ENCODE measurements at regions not wholly inside any gene's neighbourhood (a gene's known extent, or its start where the extent isn't known, plus 50 kb on each side); places are given as distances from the start of the nearest gene placed in this dataset.

DNA sequence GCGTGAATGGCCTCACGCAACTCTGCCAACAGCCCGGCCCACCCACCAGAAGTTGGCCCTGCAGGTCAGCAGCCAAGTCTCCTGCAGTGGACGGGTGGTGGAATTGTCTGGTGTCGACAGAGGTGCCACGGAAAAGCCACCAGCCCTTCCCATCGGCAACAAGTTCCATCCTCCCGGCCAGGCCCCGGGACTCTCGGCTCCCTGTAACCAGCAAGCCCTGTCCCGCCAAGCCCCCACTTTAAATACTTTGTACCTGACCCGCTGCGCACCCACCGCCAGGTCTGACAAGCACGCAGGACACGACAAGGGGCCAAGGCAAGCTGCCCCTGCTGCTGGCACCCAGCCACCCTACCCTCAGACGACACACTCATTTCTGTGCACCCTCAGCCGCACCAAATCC, 100.8 kb downstream of the RBFOX3 start:
- TF ChIP-seq YY1 (IDR thresholded peaks at IDR 0.05; ENCODE audit: extremely low read depth, insufficient replicate concordance, low read depth, low read length) (no peak), POLR2A (IDR thresholded peaks at IDR 0.05; ENCODE audit: borderline replicate concordance, extremely low read depth, insufficient read depth, insufficient read length) (no peak), CTCF (IDR thresholded peaks at IDR 0.05 in 2 of 3, conservative IDR thresholded peaks at IDR 0.05 in 1 of 3; ENCODE audit: borderline replicate concordance in 1 of 3, insufficient read depth in 1 of 3, low read depth in 2 of 3, low read length in 2 of 3) (no peak), EZH2 (IDR thresholded peaks at IDR 0.05) (no peak), SRF (IDR thresholded peaks at IDR 0.05; ENCODE audit: low read depth) (no peak), ZNF274 (IDR thresholded peaks at IDR 0.05; ENCODE audit: low read depth, low read length) (no peak), RAD21 (IDR thresholded peaks at IDR 0.05; ENCODE audit: low read depth) (no peak), EZH2phosphoT487 (IDR thresholded peaks at IDR 0.05; ENCODE audit: borderline replicate concordance) (no peak), CEBPB (IDR thresholded peaks at IDR 0.05; ENCODE audit: low read depth) (no peak)
- TF ChIP-seq, protein P1, sequence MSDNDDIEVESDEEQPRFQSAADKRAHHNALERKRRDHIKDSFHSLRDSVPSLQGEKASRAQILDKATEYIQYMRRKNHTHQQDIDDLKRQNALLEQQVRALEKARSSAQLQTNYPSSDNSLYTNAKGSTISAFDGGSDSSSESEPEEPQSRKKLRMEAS (IDR thresholded peaks at IDR 0.05): no peak
- TF ChIP-seq, protein P2, sequence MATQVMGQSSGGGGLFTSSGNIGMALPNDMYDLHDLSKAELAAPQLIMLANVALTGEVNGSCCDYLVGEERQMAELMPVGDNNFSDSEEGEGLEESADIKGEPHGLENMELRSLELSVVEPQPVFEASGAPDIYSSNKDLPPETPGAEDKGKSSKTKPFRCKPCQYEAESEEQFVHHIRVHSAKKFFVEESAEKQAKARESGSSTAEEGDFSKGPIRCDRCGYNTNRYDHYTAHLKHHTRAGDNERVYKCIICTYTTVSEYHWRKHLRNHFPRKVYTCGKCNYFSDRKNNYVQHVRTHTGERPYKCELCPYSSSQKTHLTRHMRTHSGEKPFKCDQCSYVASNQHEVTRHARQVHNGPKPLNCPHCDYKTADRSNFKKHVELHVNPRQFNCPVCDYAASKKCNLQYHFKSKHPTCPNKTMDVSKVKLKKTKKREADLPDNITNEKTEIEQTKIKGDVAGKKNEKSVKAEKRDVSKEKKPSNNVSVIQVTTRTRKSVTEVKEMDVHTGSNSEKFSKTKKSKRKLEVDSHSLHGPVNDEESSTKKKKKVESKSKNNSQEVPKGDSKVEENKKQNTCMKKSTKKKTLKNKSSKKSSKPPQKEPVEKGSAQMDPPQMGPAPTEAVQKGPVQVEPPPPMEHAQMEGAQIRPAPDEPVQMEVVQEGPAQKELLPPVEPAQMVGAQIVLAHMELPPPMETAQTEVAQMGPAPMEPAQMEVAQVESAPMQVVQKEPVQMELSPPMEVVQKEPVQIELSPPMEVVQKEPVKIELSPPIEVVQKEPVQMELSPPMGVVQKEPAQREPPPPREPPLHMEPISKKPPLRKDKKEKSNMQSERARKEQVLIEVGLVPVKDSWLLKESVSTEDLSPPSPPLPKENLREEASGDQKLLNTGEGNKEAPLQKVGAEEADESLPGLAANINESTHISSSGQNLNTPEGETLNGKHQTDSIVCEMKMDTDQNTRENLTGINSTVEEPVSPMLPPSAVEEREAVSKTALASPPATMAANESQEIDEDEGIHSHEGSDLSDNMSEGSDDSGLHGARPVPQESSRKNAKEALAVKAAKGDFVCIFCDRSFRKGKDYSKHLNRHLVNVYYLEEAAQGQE (IDR thresholded peaks at IDR 0.05; ENCODE audit: low read depth): no peak
